IMR-90 (cell line): ENCODE measurements at regions not wholly inside any gene's neighbourhood (a gene's known extent, or its start where the extent isn't known, plus 50 kb on each side); places are given as distances from the start of the nearest gene placed in this dataset.

Experiments
- ATAC-seq: fragments of 200-7000 bp; cut with Tn5 transposase; 2 replicates; pipeline ENCODE4 v1.9.1; 2020; ENCODE audit warnings: low read depth, mild to moderate bottlenecking, moderate library complexity
- BruUV-seq: library from RNA; stranded (reverse); fragments of 400-500 nt; replicated peaks from 2 replicates; lab custom pipeline; 2021; lab: Mats Ljungman, UMichigan
- CTCF ChIA-PET: fragments of 300-600 bp; formaldehyde crosslinking; extraction: SDS; loops from one replicate; lab custom pipeline; 2021; ENCODE audit warnings: antibody characterized with exemption; lab: Yijun Ruan, JAX
- POLR2A ChIA-PET: fragments of 300-600 bp; sonication (Branson Sonifier 250); formaldehyde crosslinking; loops from one replicate; lab custom pipeline; 2022; ENCODE audit warnings: antibody characterized with exemption; ENCODE audit not compliant: unreplicated experiment; lab: Charles Lee
- DNase-seq: peaks from one replicate; pipeline ENCODE4 v3.0.0; 2013
- H2AFZ ChIP-seq: replicated peaks from 2 replicates; pipeline ENCODE3; 2013; ENCODE audit warnings: low read length, mild to moderate bottlenecking; ENCODE audit not compliant: poor library complexity
- H2AK5ac ChIP-seq: 2 replicates; pipeline ENCODE4 v1.6.1; 2013; ENCODE audit warnings: low read depth, low read length, inconsistent platforms
- H2AK9ac ChIP-seq: replicated peaks from 2 replicates; pipeline ENCODE3; 2013; ENCODE audit warnings: mild to moderate bottlenecking, low read depth, low read length, moderate library complexity; ENCODE audit not compliant: poor library complexity
- H2BK120ac ChIP-seq: 2 replicates; pipeline ENCODE4 v1.6.1; 2013; ENCODE audit warnings: low read depth, low read length, inconsistent platforms
- H2BK15ac ChIP-seq: 3 replicates; pipeline ENCODE4 v1.6.1; 2013; ENCODE audit warnings: low read depth, low read length, inconsistent platforms
- H2BK20ac ChIP-seq: 2 replicates; pipeline ENCODE4 v1.6.1; 2013; ENCODE audit warnings: low read depth, mild to moderate bottlenecking, inconsistent platforms, low read length, moderate library complexity
- H2BK5ac ChIP-seq: 2 replicates; pipeline ENCODE4 v1.6.1; 2013; ENCODE audit warnings: mild to moderate bottlenecking, low read depth, low read length, inconsistent platforms; ENCODE audit not compliant: poor library complexity, severe bottlenecking
- H3K14ac ChIP-seq: replicated peaks from 2 replicates; pipeline ENCODE4 v1.6.1; 2013; ENCODE audit warnings: low read depth, low read length, inconsistent platforms
- H3K18ac ChIP-seq: 2 replicates; pipeline ENCODE4 v1.6.1; 2013; ENCODE audit warnings: low read depth, low read length, control low read depth
- H3K23ac ChIP-seq: 2 replicates; pipeline ENCODE4 v1.6.1; 2013; ENCODE audit warnings: low read depth, low read length, inconsistent platforms
- H3K27ac ChIP-seq: 2 replicates; pipeline ENCODE4 v1.5.1; 2013; ENCODE audit warnings: mild to moderate bottlenecking, control low read depth, low read length; ENCODE audit not compliant: insufficient read depth
- H3K27me3 ChIP-seq: 2 replicates; pipeline ENCODE4 v1.6.1; 2013; ENCODE audit warnings: low read length; ENCODE audit not compliant: control insufficient read depth, insufficient read depth
- H3K36me3 ChIP-seq: 2 replicates; pipeline ENCODE4 v1.6.1; 2013; ENCODE audit warnings: low read length, mixed read lengths; ENCODE audit not compliant: control insufficient read depth, insufficient read depth
- H3K4ac ChIP-seq: 2 replicates; pipeline ENCODE4 v1.6.1; 2013; ENCODE audit warnings: low read depth, low read length, inconsistent platforms
- H3K4me1 ChIP-seq: 2 replicates; pipeline ENCODE4 v1.6.1; 2013; ENCODE audit warnings: low read length, mixed read lengths; ENCODE audit not compliant: control insufficient read depth, insufficient read depth
- H3K4me2 ChIP-seq: 2 replicates; pipeline ENCODE4 v1.6.1; 2013; ENCODE audit warnings: low read depth, mild to moderate bottlenecking, control low read depth, low read length, moderate library complexity
- H3K4me3 ChIP-seq: 2 replicates; pipeline ENCODE4 v1.5.1; 2013; ENCODE audit warnings: low read depth, mild to moderate bottlenecking, control low read depth, low read length, moderate library complexity; ENCODE audit not compliant: insufficient read depth
- H3K56ac ChIP-seq: 2 replicates; pipeline ENCODE4 v1.6.1; 2013; ENCODE audit warnings: low read length, inconsistent platforms; ENCODE audit not compliant: insufficient read depth; ENCODE audit errors: extremely low read depth
- H3K79me1 ChIP-seq, 2 experiments: 2 replicates each; pipeline ENCODE4 v1.6.1; 2013; ENCODE audit warnings: low read length in 2 of 2, inconsistent platforms in 1 of 2, low read depth in 1 of 2
- H3K9ac ChIP-seq: 2 replicates; pipeline ENCODE4 v1.6.1; 2013; ENCODE audit warnings: low read depth, low read length, control low read depth
- H3K9me1 ChIP-seq: 2 replicates; pipeline ENCODE4 v1.6.1; 2013; ENCODE audit warnings: low read length, inconsistent platforms; ENCODE audit not compliant: insufficient read depth
- H3K9me3 ChIP-seq: 2 replicates; pipeline ENCODE4 v1.6.1; 2013; ENCODE audit warnings: low read length; ENCODE audit not compliant: control insufficient read depth, insufficient read depth
- H4K20me1 ChIP-seq: 2 replicates; pipeline ENCODE4 v1.6.1; 2013; ENCODE audit warnings: low read length, inconsistent platforms; ENCODE audit not compliant: insufficient read depth
- H4K5ac ChIP-seq: 2 replicates; pipeline ENCODE4 v1.6.1; 2013; ENCODE audit warnings: mild to moderate bottlenecking, low read depth, low read length, control low read depth
- H4K8ac ChIP-seq, 2 experiments: 2 replicates each; pipeline ENCODE4 v1.6.1; 2013; ENCODE audit warnings: low read depth in 2 of 2, low read length in 2 of 2, control low read depth in 1 of 2, inconsistent platforms in 1 of 2
- H4K91ac ChIP-seq: 2 replicates; pipeline ENCODE4 v1.6.1; 2013; ENCODE audit warnings: low read depth, low read length, inconsistent platforms; ENCODE audit not compliant: insufficient read depth
- FOS ChIP-seq: fragments of 150-350 bp; IDR thresholded peaks from 2 replicates; pipeline ENCODE4 v1.6.1; 2016; ENCODE audit warnings: low read depth, low read length
- MAZ ChIP-seq: IDR thresholded peaks from 2 replicates; pipeline ENCODE4 v1.6.1; 2012; ENCODE audit warnings: low read depth, mild to moderate bottlenecking, low read length, improper control_type of control experiment, moderate library complexity, borderline replicate concordance
- WGBS, 2 experiments: methylation state at CpG; one replicate each; pipeline versions ENCODE4 v1.1.5 to v1.1.7; 2013; ENCODE audit warnings: missing lambda C conversion rate in 2 of 2; ENCODE audit not compliant: insufficient read length in 1 of 2; ENCODE audit errors: extremely low coverage in 2 of 2; 5-methylcytosine and 5-hydroxymethylcytosine counted together
- dilution Hi-C: fragments of 300-500 bp; cut with HindIII; formaldehyde crosslinking; loops from one replicate; pipeline ENCODE4 v1.14.3; 2018; ENCODE audit warnings: low sequenced_read_pairs; ENCODE audit not compliant: unreplicated experiment
- in situ Hi-C: fragments of 300-500 bp; cut with MboI; formaldehyde crosslinking; loops from 3 replicates; pipeline ENCODE4 v1.14.3; 2019; ENCODE audit warnings: low sequenced_read_pairs, inconsistent platforms, mixed read lengths
- intact Hi-C: fragments of 100-400 bp; cut with micrococcal nuclease; formaldehyde crosslinking; loops from 2 replicates; pipeline ENCODE4 v1.10.0; 2022
- TF ChIP-seq, protein P1 (sequence below): conservative IDR thresholded peaks from 2 replicates; pipeline ENCODE4 v1.5.1; 2012; ENCODE audit warnings: mild to moderate bottlenecking, low read depth, low read length, improper control_type of control experiment

DNA sequence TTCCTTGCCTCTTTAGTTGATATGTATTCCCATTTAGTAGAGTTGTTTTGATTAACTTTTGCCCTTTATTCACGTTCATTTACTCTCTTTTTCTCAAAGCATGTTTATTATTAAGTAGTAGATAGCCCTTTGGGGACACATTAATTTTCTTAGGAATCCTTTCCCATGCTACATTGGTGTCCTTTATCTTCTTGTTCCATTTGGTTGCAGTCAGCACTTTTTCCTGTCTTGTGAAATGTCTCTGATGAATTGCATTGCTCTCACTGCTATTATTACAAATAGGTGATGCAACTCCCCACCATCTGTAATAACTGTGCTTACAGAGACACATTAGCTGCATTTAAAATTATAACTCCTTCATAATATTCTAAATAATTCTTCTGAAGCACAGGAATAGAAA lies 428.5 kb upstream of the CNTNAP5 start:
- H2AFZ ChIP-seq = no peak overlapping the region
- H4K91ac ChIP-seq = no peak overlapping the region
- no peak overlapping the region for H3K56ac ChIP-seq
- BruUV-seq = no TSS peak
- no peak overlapping the region for H2BK15ac ChIP-seq
- peaks cover 15% of the 10 kb centered on the region; the same call in 1 of the 2 replicates for H3K9me3 ChIP-seq
- H2AK5ac ChIP-seq = no peak overlapping the region
- H4K8ac ChIP-seq = no peak overlapping the region
- intact Hi-C loops = no loop called here
- no peak overlapping the region for H3K4me2 ChIP-seq
- dilution Hi-C loops = no loop called here
- H2BK120ac ChIP-seq = no peak overlapping the region
- ChIA-PET POLR2A (no interaction called here), CTCF (no interaction called here)
- no peaks in the 10 kb centered on the region for H3K36me3 ChIP-seq
- WGBS, 2 experiments = no CpG with 5 or more reads among the region's 1 CpG
- no peak overlapping the region for H2BK5ac ChIP-seq
- no peak overlapping the region for H3K4me3 ChIP-seq
- no peak overlapping the region for H2AK9ac ChIP-seq
- no peaks in the 10 kb centered on the region for H3K9me1 ChIP-seq
- H3K27me3 ChIP-seq = no peaks in the 10 kb centered on the region
- no peak for TF ChIP-seq FOS
- no peak for TF ChIP-seq MAZ
- TF ChIP-seq, protein P1, sequence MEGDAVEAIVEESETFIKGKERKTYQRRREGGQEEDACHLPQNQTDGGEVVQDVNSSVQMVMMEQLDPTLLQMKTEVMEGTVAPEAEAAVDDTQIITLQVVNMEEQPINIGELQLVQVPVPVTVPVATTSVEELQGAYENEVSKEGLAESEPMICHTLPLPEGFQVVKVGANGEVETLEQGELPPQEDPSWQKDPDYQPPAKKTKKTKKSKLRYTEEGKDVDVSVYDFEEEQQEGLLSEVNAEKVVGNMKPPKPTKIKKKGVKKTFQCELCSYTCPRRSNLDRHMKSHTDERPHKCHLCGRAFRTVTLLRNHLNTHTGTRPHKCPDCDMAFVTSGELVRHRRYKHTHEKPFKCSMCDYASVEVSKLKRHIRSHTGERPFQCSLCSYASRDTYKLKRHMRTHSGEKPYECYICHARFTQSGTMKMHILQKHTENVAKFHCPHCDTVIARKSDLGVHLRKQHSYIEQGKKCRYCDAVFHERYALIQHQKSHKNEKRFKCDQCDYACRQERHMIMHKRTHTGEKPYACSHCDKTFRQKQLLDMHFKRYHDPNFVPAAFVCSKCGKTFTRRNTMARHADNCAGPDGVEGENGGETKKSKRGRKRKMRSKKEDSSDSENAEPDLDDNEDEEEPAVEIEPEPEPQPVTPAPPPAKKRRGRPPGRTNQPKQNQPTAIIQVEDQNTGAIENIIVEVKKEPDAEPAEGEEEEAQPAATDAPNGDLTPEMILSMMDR = no peak
- H4K5ac ChIP-seq = no peak overlapping the region
- ATAC-seq (no peak), DNase-seq (no peak)
- H3K79me1 ChIP-seq = no peaks in the 10 kb centered on the region
- H3K4ac ChIP-seq = no peak overlapping the region
- no peak overlapping the region for H3K9ac ChIP-seq
- H3K14ac ChIP-seq = no peak overlapping the region
- in situ Hi-C loops = no loop called here
- H3K23ac ChIP-seq = no peak overlapping the region
- no peak overlapping the region for H3K27ac ChIP-seq
- H3K4me1 ChIP-seq = no peaks in the 10 kb centered on the region
- no peak overlapping the region for H3K18ac ChIP-seq
- no peak overlapping the region for H2BK20ac ChIP-seq
- H4K20me1 ChIP-seq = no peaks in the 10 kb centered on the region
